Astrocyte of the cerebellum (primary cell): ENCODE measurements at regions not wholly inside any gene's neighbourhood (a gene's known extent, or its start where the extent isn't known, plus 50 kb on each side); places are given as distances from the start of the nearest gene placed in this dataset.
"Not testable (repeated sequence)": the region's sequence is repeated elsewhere in the genome, so short reads cannot be mapped to it uniquely, and the experiment has no call there.

Experiments used
- DNase-seq: peaks from one replicate; pipeline ENCODE4 v3.0.0-alpha.2; 2011; ENCODE audit warnings: low read depth
- H3K4me3 ChIP-seq: 2 replicates; pipeline ENCODE4 v1.5.1; 2011; ENCODE audit warnings: mild to moderate bottlenecking, low read depth, low read length, moderate library complexity
- in situ Hi-C: cut with HindIII; loops from 2 replicates; pipeline ENCODE4 v1.10.0; 2017; ENCODE audit warnings: low sequenced_read_pairs
- TF ChIP-seq, protein P1 (sequence below): IDR thresholded peaks from 2 replicates; pipeline ENCODE4 v1.5.1; 2012; ENCODE audit warnings: low read length, low read depth, moderate library complexity, mild to moderate bottlenecking; ENCODE audit errors: missing control alignments

DNA sequence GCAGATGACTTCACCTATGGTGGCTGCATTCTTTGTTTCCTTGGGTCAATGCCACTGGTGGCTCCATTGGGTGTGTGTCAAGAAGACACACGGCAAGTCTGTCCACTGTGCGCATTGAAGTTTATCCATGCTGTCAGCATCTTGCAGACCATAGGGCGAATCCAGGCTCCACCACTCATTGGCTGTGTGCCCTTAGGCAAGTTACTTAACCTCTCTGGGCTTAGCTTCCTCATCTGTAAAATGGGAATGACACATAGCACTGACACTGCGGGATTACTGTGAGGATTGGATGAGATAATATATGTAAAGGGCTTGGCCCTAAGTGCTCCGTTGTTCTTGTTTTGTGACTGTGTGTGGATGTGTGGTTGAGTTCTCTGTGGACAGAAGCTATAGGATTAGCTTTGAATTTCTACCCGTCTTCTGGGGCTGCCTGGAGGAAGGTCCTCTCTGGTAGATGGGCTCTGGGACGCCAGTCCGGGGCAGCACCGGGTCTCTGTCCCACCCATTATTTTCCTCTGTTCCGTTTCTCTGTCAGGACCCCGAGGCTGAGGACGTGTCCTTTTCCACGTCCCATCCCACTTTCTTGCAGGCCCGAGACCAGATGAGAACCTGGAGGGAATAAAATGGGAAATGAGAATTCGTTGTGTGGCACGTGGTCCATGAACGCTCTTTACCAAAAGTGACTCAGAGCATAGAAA, 178.4 kb downstream of the IRF8 start:
- DNase-seq, result no peak
- TF ChIP-seq, protein P1, sequence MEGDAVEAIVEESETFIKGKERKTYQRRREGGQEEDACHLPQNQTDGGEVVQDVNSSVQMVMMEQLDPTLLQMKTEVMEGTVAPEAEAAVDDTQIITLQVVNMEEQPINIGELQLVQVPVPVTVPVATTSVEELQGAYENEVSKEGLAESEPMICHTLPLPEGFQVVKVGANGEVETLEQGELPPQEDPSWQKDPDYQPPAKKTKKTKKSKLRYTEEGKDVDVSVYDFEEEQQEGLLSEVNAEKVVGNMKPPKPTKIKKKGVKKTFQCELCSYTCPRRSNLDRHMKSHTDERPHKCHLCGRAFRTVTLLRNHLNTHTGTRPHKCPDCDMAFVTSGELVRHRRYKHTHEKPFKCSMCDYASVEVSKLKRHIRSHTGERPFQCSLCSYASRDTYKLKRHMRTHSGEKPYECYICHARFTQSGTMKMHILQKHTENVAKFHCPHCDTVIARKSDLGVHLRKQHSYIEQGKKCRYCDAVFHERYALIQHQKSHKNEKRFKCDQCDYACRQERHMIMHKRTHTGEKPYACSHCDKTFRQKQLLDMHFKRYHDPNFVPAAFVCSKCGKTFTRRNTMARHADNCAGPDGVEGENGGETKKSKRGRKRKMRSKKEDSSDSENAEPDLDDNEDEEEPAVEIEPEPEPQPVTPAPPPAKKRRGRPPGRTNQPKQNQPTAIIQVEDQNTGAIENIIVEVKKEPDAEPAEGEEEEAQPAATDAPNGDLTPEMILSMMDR, result no peak
- in situ Hi-C loops, result loop anchor here (25.0 kb wide), 1 partner anchor 110 kb away; no protein-coding TSS in a partner anchor
- no peak overlapping the region for H3K4me3 ChIP-seq

DNA sequence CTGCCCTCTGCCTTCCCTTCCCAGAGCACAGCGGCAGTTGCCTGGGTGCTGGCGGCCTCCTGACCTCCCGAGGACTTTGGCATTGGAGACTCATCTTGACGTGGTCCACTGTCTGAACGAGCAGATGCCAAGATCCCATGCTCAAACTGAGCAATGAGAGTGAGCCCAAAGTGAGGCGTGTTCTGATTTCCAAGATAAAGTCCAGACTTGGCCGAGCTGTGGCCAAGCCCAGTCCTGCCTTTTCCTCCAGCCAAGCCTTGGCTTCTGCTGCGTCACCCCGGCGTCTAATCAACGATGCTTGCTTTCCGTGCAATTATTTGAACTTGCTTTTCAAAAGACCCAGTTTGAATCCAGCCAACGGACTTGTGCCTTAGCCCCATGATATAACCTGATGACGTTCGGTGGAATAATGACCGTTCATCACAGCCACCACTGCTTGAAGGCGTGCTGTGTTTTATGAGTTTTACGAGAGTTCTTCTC, 179.2 kb downstream of the IRF8 start:
- no peak overlapping the region for H3K4me3 ChIP-seq
- no peak for DNase-seq
- TF ChIP-seq, protein P1, result no peak
- in situ Hi-C loops, result loop anchor here (25.0 kb wide), 1 partner anchor 109 kb away; no protein-coding TSS in a partner anchor

DNA sequence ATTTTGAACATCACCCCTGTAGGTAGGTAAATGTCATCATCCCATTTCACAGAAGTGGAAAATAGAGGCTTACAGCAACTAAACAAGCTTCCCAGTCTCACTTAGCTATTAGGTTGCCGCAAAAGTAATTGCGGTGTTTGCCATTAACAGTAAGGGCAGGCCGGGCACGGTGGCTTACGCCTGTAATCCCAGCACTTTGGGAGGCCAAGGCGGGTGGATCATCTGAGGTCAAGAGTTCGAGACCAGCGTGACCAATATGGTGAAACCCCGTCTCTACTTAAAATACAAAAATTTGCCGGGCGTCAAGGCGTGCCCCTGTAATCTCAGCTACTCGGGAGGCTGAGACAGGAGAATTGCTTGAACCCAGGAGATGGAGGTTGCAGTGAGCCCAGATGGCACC, 179.7 kb downstream of the IRF8 start:
- in situ Hi-C loops, result loop anchor here (25.0 kb wide), 1 partner anchor 109 kb away; no protein-coding TSS in a partner anchor
- not testable (repeated sequence) for H3K4me3 ChIP-seq, DNase-seq

DNA sequence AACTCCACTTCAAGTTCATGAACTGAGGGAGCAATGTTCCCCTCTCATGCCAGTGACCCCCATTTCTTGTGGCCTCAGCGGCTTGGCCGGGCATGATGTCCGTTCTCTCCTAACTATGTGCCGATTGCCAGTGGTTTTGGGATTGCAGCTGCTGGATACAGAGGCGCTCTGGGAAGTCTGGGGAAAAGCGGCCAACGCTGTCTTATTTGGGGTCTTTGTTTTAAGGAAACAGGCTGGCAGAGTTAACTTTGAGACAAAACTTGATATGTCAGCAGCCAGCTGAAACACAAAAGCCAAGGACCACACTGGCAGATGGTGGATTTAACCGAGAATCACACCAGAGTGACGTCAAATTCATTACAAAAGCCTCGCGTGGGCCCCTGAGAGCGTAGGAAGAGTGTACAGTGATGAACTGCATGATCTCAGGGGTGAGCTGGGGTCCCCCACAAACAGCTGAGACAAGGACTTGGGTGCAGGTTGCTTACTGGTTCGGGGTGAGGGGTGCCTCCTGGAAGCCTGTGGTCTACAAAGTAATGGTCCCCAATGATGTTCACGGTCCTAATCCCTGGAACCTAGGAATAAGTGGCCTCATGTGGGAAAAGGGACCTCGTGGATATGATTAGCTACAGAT, 180.4 kb downstream of the IRF8 start:
- in situ Hi-C loops, result loop anchor here (25.0 kb wide), 1 partner anchor 108 kb away; no protein-coding TSS in a partner anchor
- TF ChIP-seq, protein P1, result no peak
- no peak for DNase-seq
- no peak overlapping the region for H3K4me3 ChIP-seq

DNA sequence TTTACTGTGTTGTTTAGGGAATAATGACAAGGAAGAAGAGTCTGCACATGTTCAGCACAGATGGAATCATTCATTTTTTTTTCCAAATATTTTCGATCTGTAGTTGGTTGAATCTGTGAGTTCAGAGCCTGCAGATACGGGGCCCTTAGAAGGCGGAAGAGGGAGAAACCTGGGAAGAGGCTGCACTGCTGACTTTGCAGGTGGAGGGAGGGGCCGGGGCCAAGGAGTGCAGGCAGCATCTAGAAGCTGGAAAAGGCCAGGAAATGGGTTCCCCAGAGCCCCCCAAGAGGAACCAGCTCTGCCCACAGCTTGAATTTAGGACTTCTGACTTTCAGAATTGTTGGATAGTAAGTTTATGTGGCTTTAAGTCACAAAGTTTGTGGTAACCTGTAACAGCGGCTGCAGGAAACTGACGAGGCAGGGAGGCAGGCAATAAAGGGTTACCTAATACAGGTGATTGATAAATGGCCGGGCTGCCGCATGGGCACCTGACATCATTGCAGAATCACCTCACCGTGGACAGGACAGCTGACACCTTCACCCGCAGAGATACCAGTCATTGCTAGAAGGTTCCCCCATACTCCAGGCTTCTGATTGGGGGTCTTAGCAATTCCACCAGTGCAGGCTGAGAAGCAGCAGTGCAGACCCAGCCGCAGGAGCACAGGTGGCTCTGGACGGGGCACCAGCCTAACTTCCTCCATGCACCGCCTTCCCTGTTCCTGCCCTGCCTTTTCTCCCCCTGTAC, 181.3 kb downstream of the IRF8 start:
- TF ChIP-seq, protein P1, result no peak
- no peak overlapping the region for H3K4me3 ChIP-seq
- no peak for DNase-seq
- in situ Hi-C loops, result loop anchor here (25.0 kb wide), 1 partner anchor 107 kb away; no protein-coding TSS in a partner anchor

DNA sequence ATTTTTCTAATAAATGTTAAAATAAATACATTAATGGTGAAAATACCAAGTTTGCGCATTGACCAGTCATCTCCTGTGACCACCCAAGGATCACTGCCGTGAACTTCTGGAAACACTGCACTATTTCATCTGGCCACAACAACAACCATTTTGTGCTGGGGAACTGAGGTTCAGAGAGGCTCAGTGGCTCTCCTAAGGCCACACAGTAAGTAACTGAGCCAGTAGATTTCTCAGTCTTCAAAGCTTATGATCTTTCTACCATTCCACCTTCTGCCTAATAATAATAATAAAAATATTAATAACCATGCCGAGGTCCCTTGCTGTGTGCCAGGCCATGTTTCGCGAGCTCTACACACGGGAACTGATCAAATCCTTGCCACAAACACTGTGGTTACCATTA, 182.0 kb downstream of the IRF8 start:
- TF ChIP-seq, protein P1, result no peak
- DNase-seq, result no peak
- no peak overlapping the region for H3K4me3 ChIP-seq
- in situ Hi-C loops, result loop anchor here (25.0 kb wide), 1 partner anchor 106 kb away; no protein-coding TSS in a partner anchor
